ENCODE measurements at regions not wholly inside any gene's neighbourhood (a gene's known extent, or its start where the extent isn't known, plus 50 kb on each side); places are given as distances from the start of the nearest gene placed in this dataset.
A peak's percentile ranks its signal among the peaks of the same experiment; 100 is the strongest.

DNA sequence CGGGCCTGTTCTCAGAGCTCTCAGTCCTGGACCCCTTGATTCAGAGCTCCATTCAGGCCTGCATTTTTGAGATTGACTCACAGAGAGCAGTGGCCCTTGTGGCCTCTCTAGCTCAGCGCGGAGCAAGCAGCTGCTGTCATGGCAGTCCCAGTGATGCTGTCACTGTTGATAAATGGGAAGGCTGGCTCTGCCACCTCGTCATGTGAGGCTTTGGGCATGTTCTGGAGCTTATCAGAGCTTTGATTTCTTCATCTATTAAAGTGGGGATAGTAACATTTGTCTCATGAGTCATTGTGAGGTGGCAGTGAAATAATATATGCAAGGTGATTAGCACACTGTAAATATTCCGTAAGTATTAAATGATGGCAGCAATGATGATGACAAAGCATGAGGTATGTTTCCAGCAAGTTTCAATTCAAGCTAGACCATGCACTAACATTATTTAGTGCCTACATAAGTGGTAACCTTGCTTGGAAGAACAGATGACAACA is 126.4 kb upstream of the CXCL14 start:
- no peak overlapping the region for H2AK5ac ChIP-seq (ENCODE audit: low read length)
- H2BK15ac ChIP-seq (replicated peaks; ENCODE audit: low read depth): no peak overlapping the region
- H2BK120ac ChIP-seq (ENCODE audit: low read depth, low read length): no peak overlapping the region
- H3K4ac ChIP-seq (ENCODE audit: low read depth, low read length): no peak overlapping the region
- H3K4me2 ChIP-seq (ENCODE audit: low read length): no peak overlapping the region
- H3K18ac ChIP-seq (ENCODE audit: low read length): no peak overlapping the region
- no peak overlapping the region for H3K9ac ChIP-seq (ENCODE audit: low read length)
- H3K56ac ChIP-seq (ENCODE audit: low read length): no peak overlapping the region
- H3K27ac ChIP-seq (ENCODE audit: low read depth, low read length): no peak overlapping the region
- WGBS (ENCODE audit: extremely low coverage, insufficient coverage, low lambda C conversion rate): no CpG with 5 or more reads among the region's 5 CpGs
- no peaks in the 10 kb centered on the region for H3K36me3 ChIP-seq (ENCODE audit: control insufficient read depth, insufficient read depth, low read length)
- H2BK5ac ChIP-seq (ENCODE audit: low read length): no peak overlapping the region
- H4K8ac ChIP-seq (ENCODE audit: low read depth, low read length): no peak overlapping the region
- no peak for DNase-seq
- no peak overlapping the region for H4K5ac ChIP-seq (ENCODE audit: low read length)
- H3K79me1 ChIP-seq (ENCODE audit: low read length): no peaks in the 10 kb centered on the region
- no peak overlapping the region for H3K4me3 ChIP-seq (ENCODE audit: low read length)
- no peaks in the 10 kb centered on the region for H3K79me2 ChIP-seq (ENCODE audit: control insufficient read depth, insufficient read depth, low read length)
- no peaks in the 10 kb centered on the region for H3K27me3 ChIP-seq (ENCODE audit: insufficient read depth, low read length, poor library complexity)
- no peak overlapping the region for H3K23ac ChIP-seq (ENCODE audit: low read length)
- H3K4me1 ChIP-seq (ENCODE audit: control insufficient read depth, low read depth, low read length): no peaks in the 10 kb centered on the region

GRCh38 chr5:135704616-135705015 is 125.8 kb upstream of the CXCL14 start:
- H3K4me3 ChIP-seq (ENCODE audit: low read length): no peak overlapping the region
- no peak overlapping the region for H2BK120ac ChIP-seq (ENCODE audit: low read depth, low read length)
- DNase-seq: no peak
- no peak overlapping the region for H2AK5ac ChIP-seq (ENCODE audit: low read length)
- no peak overlapping the region for H4K5ac ChIP-seq (ENCODE audit: low read length)
- H3K23ac ChIP-seq (ENCODE audit: low read length): no peak overlapping the region
- H3K4me2 ChIP-seq (ENCODE audit: low read length): no peak overlapping the region
- no peaks in the 10 kb centered on the region for H3K79me1 ChIP-seq (ENCODE audit: low read length)
- H2BK5ac ChIP-seq (ENCODE audit: low read length): no peak overlapping the region
- no peak overlapping the region for H3K27ac ChIP-seq (ENCODE audit: low read depth, low read length)
- no peak overlapping the region for H2BK15ac ChIP-seq (replicated peaks; ENCODE audit: low read depth)
- no CpG with 5 or more reads among the region's 2 CpGs for WGBS (ENCODE audit: extremely low coverage, insufficient coverage, low lambda C conversion rate)
- H3K18ac ChIP-seq (ENCODE audit: low read length): no peak overlapping the region
- H3K9ac ChIP-seq (ENCODE audit: low read length): no peak overlapping the region
- H3K79me2 ChIP-seq (ENCODE audit: control insufficient read depth, insufficient read depth, low read length): no peaks in the 10 kb centered on the region
- no peaks in the 10 kb centered on the region for H3K36me3 ChIP-seq (ENCODE audit: control insufficient read depth, insufficient read depth, low read length)
- H3K27me3 ChIP-seq (ENCODE audit: insufficient read depth, low read length, poor library complexity): no peaks in the 10 kb centered on the region
- no peak overlapping the region for H3K56ac ChIP-seq (ENCODE audit: low read length)
- no peak overlapping the region for H4K8ac ChIP-seq (ENCODE audit: low read depth, low read length)
- no peak overlapping the region for H3K4ac ChIP-seq (ENCODE audit: low read depth, low read length)
- H3K4me1 ChIP-seq (ENCODE audit: control insufficient read depth, low read depth, low read length): no peaks in the 10 kb centered on the region

GRCh38 chr5:135703016-135703550 is 124.3 kb upstream of the CXCL14 start:
- no peak overlapping the region for H4K8ac ChIP-seq (ENCODE audit: low read depth, low read length)
- H3K4ac ChIP-seq (ENCODE audit: low read depth, low read length): no peak overlapping the region
- no peak overlapping the region for H3K56ac ChIP-seq (ENCODE audit: low read length)
- no peaks in the 10 kb centered on the region for H3K36me3 ChIP-seq (ENCODE audit: control insufficient read depth, insufficient read depth, low read length)
- no peaks in the 10 kb centered on the region for H3K4me1 ChIP-seq (ENCODE audit: control insufficient read depth, low read depth, low read length)
- H3K79me2 ChIP-seq (ENCODE audit: control insufficient read depth, insufficient read depth, low read length): no peaks in the 10 kb centered on the region
- H2BK120ac ChIP-seq (ENCODE audit: low read depth, low read length): no peak overlapping the region
- H3K23ac ChIP-seq (ENCODE audit: low read length): no peak overlapping the region
- no peak overlapping the region for H2BK15ac ChIP-seq (replicated peaks; ENCODE audit: low read depth)
- no peak for DNase-seq
- H3K27me3 ChIP-seq (ENCODE audit: insufficient read depth, low read length, poor library complexity): no peaks in the 10 kb centered on the region
- H3K9ac ChIP-seq (ENCODE audit: low read length): no peak overlapping the region
- no peak overlapping the region for H3K4me3 ChIP-seq (ENCODE audit: low read length)
- no CpG with 5 or more reads among the region's 4 CpGs for WGBS (ENCODE audit: extremely low coverage, insufficient coverage, low lambda C conversion rate)
- H2BK5ac ChIP-seq (ENCODE audit: low read length): no peak overlapping the region
- no peak overlapping the region for H4K5ac ChIP-seq (ENCODE audit: low read length)
- H3K27ac ChIP-seq (ENCODE audit: low read depth, low read length): no peak overlapping the region
- no peak overlapping the region for H3K18ac ChIP-seq (ENCODE audit: low read length)
- H2AK5ac ChIP-seq (ENCODE audit: low read length): no peak overlapping the region
- H3K79me1 ChIP-seq (ENCODE audit: low read length): no peaks in the 10 kb centered on the region
- no peak overlapping the region for H3K4me2 ChIP-seq (ENCODE audit: low read length)

GRCh38 chr5:135702191-135702590 is 123.4 kb upstream of the CXCL14 start:
- Histone ChIP-seq H3K4me1 (ENCODE audit: control insufficient read depth, low read depth, low read length) (no peaks in the 10 kb centered on the region), H2BK120ac (ENCODE audit: low read depth, low read length) (no peak overlapping the region), H3K18ac (ENCODE audit: low read length) (no peak overlapping the region), H4K8ac (ENCODE audit: low read depth, low read length) (no peak overlapping the region), H3K27me3 (ENCODE audit: insufficient read depth, low read length, poor library complexity) (no peaks in the 10 kb centered on the region), H2BK15ac (replicated peaks; ENCODE audit: low read depth) (no peak overlapping the region), H3K79me1 (ENCODE audit: low read length) (no peaks in the 10 kb centered on the region), H3K4ac (ENCODE audit: low read depth, low read length) (no peak overlapping the region), H3K4me2 (ENCODE audit: low read length) (no peak overlapping the region), H2AK5ac (ENCODE audit: low read length) (peak overlapping the region; percentile 43), H3K79me2 (ENCODE audit: control insufficient read depth, insufficient read depth, low read length) (no peaks in the 10 kb centered on the region), H3K56ac (ENCODE audit: low read length) (no peak overlapping the region), H3K27ac (ENCODE audit: low read depth, low read length) (no peak overlapping the region), H3K36me3 (ENCODE audit: control insufficient read depth, insufficient read depth, low read length) (no peaks in the 10 kb centered on the region), H2BK5ac (ENCODE audit: low read length) (no peak overlapping the region), H4K5ac (ENCODE audit: low read length) (no peak overlapping the region), H3K23ac (ENCODE audit: low read length) (no peak overlapping the region), H3K9ac (ENCODE audit: low read length) (no peak overlapping the region), H3K4me3 (ENCODE audit: low read length) (no peak overlapping the region)
- WGBS (ENCODE audit: extremely low coverage, insufficient coverage, low lambda C conversion rate): no CpG with 5 or more reads among the region's 6 CpGs
- DNase-seq: no peak

DNA sequence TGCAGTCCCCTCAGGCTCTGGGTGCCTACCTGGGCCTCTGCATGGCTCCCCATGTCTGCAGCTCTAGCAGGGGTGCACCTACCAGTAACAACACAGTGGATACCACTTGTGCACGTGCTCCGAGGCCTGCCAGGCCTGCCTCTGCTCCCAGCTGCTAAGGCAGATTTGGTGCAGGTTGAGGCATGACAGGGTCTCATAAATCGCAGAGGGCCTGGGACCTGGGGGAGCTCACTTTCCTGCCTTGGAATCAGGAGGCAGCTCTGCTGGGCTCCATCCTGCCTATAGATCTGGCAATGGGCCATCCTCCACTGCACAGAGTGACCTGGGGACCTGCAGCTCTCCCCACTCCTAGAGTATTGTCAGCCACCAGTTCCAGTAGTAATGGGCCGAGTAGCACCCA is 121.9 kb upstream of the CXCL14 start:
- H3K4ac ChIP-seq (ENCODE audit: low read depth, low read length): no peak overlapping the region
- H4K8ac ChIP-seq (ENCODE audit: low read depth, low read length): no peak overlapping the region
- H2BK5ac ChIP-seq (ENCODE audit: low read length): no peak overlapping the region
- H3K4me2 ChIP-seq (ENCODE audit: low read length): no peak overlapping the region
- WGBS (ENCODE audit: extremely low coverage, insufficient coverage, low lambda C conversion rate): no CpG with 5 or more reads among the region's 4 CpGs
- no peaks in the 10 kb centered on the region for H3K4me1 ChIP-seq (ENCODE audit: control insufficient read depth, low read depth, low read length)
- no peaks in the 10 kb centered on the region for H3K36me3 ChIP-seq (ENCODE audit: control insufficient read depth, insufficient read depth, low read length)
- H3K27me3 ChIP-seq (ENCODE audit: insufficient read depth, low read length, poor library complexity): no peaks in the 10 kb centered on the region
- H2BK15ac ChIP-seq (replicated peaks; ENCODE audit: low read depth): no peak overlapping the region
- H3K27ac ChIP-seq (ENCODE audit: low read depth, low read length): no peak overlapping the region
- H2AK5ac ChIP-seq (ENCODE audit: low read length): no peak overlapping the region
- no peak overlapping the region for H3K56ac ChIP-seq (ENCODE audit: low read length)
- DNase-seq: no peak
- H3K18ac ChIP-seq (ENCODE audit: low read length): no peak overlapping the region
- H3K79me2 ChIP-seq (ENCODE audit: control insufficient read depth, insufficient read depth, low read length): no peaks in the 10 kb centered on the region
- H3K4me3 ChIP-seq (ENCODE audit: low read length): no peak overlapping the region
- H2BK120ac ChIP-seq (ENCODE audit: low read depth, low read length): no peak overlapping the region
- no peak overlapping the region for H3K23ac ChIP-seq (ENCODE audit: low read length)
- H3K79me1 ChIP-seq (ENCODE audit: low read length): no peaks in the 10 kb centered on the region
- no peak overlapping the region for H4K5ac ChIP-seq (ENCODE audit: low read length)
- H3K9ac ChIP-seq (ENCODE audit: low read length): no peak overlapping the region

GRCh38 chr5:135697959-135698345 is 119.2 kb upstream of the CXCL14 start:
- H3K4ac ChIP-seq (ENCODE audit: low read depth, low read length): no peak overlapping the region
- H4K5ac ChIP-seq (ENCODE audit: low read length): no peak overlapping the region
- no peak overlapping the region for H3K23ac ChIP-seq (ENCODE audit: low read length)
- DNase-seq: no peak
- no peaks in the 10 kb centered on the region for H3K36me3 ChIP-seq (ENCODE audit: control insufficient read depth, insufficient read depth, low read length)
- H2BK15ac ChIP-seq (replicated peaks; ENCODE audit: low read depth): no peak overlapping the region
- H3K27me3 ChIP-seq (ENCODE audit: insufficient read depth, low read length, poor library complexity): no peaks in the 10 kb centered on the region
- H2BK5ac ChIP-seq (ENCODE audit: low read length): no peak overlapping the region
- no peaks in the 10 kb centered on the region for H3K79me1 ChIP-seq (ENCODE audit: low read length)
- H2BK120ac ChIP-seq (ENCODE audit: low read depth, low read length): no peak overlapping the region
- no CpG with 5 or more reads among the region's 3 CpGs for WGBS (ENCODE audit: extremely low coverage, insufficient coverage, low lambda C conversion rate)
- H4K8ac ChIP-seq (ENCODE audit: low read depth, low read length): no peak overlapping the region
- no peak overlapping the region for H3K56ac ChIP-seq (ENCODE audit: low read length)
- no peak overlapping the region for H3K18ac ChIP-seq (ENCODE audit: low read length)
- H3K4me1 ChIP-seq (ENCODE audit: control insufficient read depth, low read depth, low read length): no peaks in the 10 kb centered on the region
- no peak overlapping the region for H3K27ac ChIP-seq (ENCODE audit: low read depth, low read length)
- no peak overlapping the region for H3K9ac ChIP-seq (ENCODE audit: low read length)
- no peak overlapping the region for H3K4me3 ChIP-seq (ENCODE audit: low read length)
- H2AK5ac ChIP-seq (ENCODE audit: low read length): no peak overlapping the region
- H3K79me2 ChIP-seq (ENCODE audit: control insufficient read depth, insufficient read depth, low read length): no peaks in the 10 kb centered on the region
- H3K4me2 ChIP-seq (ENCODE audit: low read length): no peak overlapping the region
